UCSD-AML1 (cell line): ENCODE measurements at regions not wholly inside any gene's neighbourhood (a gene's known extent, or its start where the extent isn't known, plus 50 kb on each side); places are given as distances from the start of the nearest gene placed in this dataset.
A peak's percentile ranks its signal among the peaks of the same experiment; 100 is the strongest.

Source experiments
- DNase-seq: peaks from one replicate; lab custom pipeline; 2025; ENCODE audit not compliant: unreplicated experiment; lab: John Stamatoyannopoulos, UW

- DNase-seq, result no peak
Observed at GRCh38 chr15:95425859-95426258, 904.6 kb upstream of the NR2F2 start.

- DNase-seq, result no peak
Observed at GRCh38 chr15:95429345-95429744, 901.2 kb upstream of the NR2F2 start.

GRCh38 chr15:95431518-95431917 lies 899.0 kb upstream of the NR2F2 start:
- DNase-seq, result no peak

GRCh38 chr15:95432878-95433405 lies 897.6 kb upstream of the NR2F2 start:
- no peak for DNase-seq

- no peak for DNase-seq
Observed at GRCh38 chr15:95439922-95440376, 890.6 kb upstream of the NR2F2 start.

GRCh38 chr15:95440712-95441111 lies 889.8 kb upstream of the NR2F2 start:
- DNase-seq, result no peak

- no peak for DNase-seq
Observed at GRCh38 chr15:95442107-95442719, 888.3 kb upstream of the NR2F2 start.

- DNase-seq, result no peak
Observed at GRCh38 chr15:95444860-95445259, 885.6 kb upstream of the NR2F2 start.

- peak; percentile 17 for DNase-seq
Observed at GRCh38 chr15:95446854-95447253, 883.6 kb upstream of the NR2F2 start.

GRCh38 chr15:95447486-95447885 lies 883.0 kb upstream of the NR2F2 start:
- DNase-seq, result no peak

GRCh38 chr15:95448531-95449229 lies 881.8 kb upstream of the NR2F2 start:
- no peak for DNase-seq

GRCh38 chr15:95449230-95449628 lies 881.3 kb upstream of the NR2F2 start:
- DNase-seq, result no peak

GRCh38 chr15:95450413-95450812 lies 880.1 kb upstream of the NR2F2 start:
- DNase-seq, result no peak

- no peak for DNase-seq
Observed at GRCh38 chr15:95451938-95452337, 878.6 kb upstream of the NR2F2 start.

GRCh38 chr15:95454403-95455262 lies 875.9 kb upstream of the NR2F2 start:
- no peak for DNase-seq

- no peak for DNase-seq
Observed at GRCh38 chr15:95457520-95457919, 873.0 kb upstream of the NR2F2 start.

- no peak for DNase-seq
Observed at GRCh38 chr15:95458721-95459120, 871.8 kb upstream of the NR2F2 start.

GRCh38 chr15:95459273-95459672 lies 871.2 kb upstream of the NR2F2 start:
- no peak for DNase-seq

GRCh38 chr15:95464509-95464908 lies 866.0 kb upstream of the NR2F2 start:
- DNase-seq, result no peak

GRCh38 chr15:95468820-95469219 lies 861.7 kb upstream of the NR2F2 start:
- DNase-seq, result no peak

- DNase-seq, result no peak
Observed at GRCh38 chr15:95469496-95470000, 861.0 kb upstream of the NR2F2 start.
